HG03354 (cell line): ENCODE measurements at regions not wholly inside any gene's neighbourhood (a gene's known extent, or its start where the extent isn't known, plus 50 kb on each side); places are given as distances from the start of the nearest gene placed in this dataset.

Experiments
- ATAC-seq: cut with Tn5 transposase; IDR thresholded peaks from one replicate; pipeline ENCODE4 v1.9.1; 2021; ENCODE audit warnings: mild to moderate bottlenecking; ENCODE audit not compliant: unreplicated experiment, poor library complexity, severe bottlenecking

- no peak for ATAC-seq
Measured at GRCh38 chr5:8851101-8851500, 694.8 kb downstream of the SEMA5A start.

- no peak for ATAC-seq
Measured at GRCh38 chr5:8857051-8857450, 688.8 kb downstream of the SEMA5A start.

GRCh38 chr5:8861764-8862163 lies 684.1 kb downstream of the SEMA5A start:
- ATAC-seq = no peak

GRCh38 chr5:8864053-8864452 lies 681.8 kb downstream of the SEMA5A start:
- ATAC-seq = peak; percentile 72

GRCh38 chr5:8865266-8865665 lies 680.6 kb downstream of the SEMA5A start:
- ATAC-seq = no peak

- no peak for ATAC-seq
Measured at GRCh38 chr5:8865686-8866374, 680.0 kb downstream of the SEMA5A start.

GRCh38 chr5:8868283-8868682 lies 677.6 kb downstream of the SEMA5A start:
- no peak for ATAC-seq

- ATAC-seq = no peak
Measured at GRCh38 chr5:8869932-8870331, 675.9 kb downstream of the SEMA5A start.

GRCh38 chr5:8870349-8870958 lies 675.4 kb downstream of the SEMA5A start:
- ATAC-seq = no peak

- no peak for ATAC-seq
Measured at GRCh38 chr5:8870959-8871355, 674.9 kb downstream of the SEMA5A start.

- ATAC-seq = no peak
Measured at GRCh38 chr5:8871446-8871845, 674.4 kb downstream of the SEMA5A start.

GRCh38 chr5:8875722-8876121 lies 670.2 kb downstream of the SEMA5A start:
- no peak for ATAC-seq

- ATAC-seq = no peak
Measured at GRCh38 chr5:8879248-8879647, 666.6 kb downstream of the SEMA5A start.

- no peak for ATAC-seq
Measured at GRCh38 chr5:8884029-8884428, 661.8 kb downstream of the SEMA5A start.

GRCh38 chr5:8892926-8893325 lies 652.9 kb downstream of the SEMA5A start:
- ATAC-seq = no peak

- ATAC-seq = no peak
Measured at GRCh38 chr5:8894031-8894430, 651.8 kb downstream of the SEMA5A start.

GRCh38 chr5:8895062-8895461 lies 650.8 kb downstream of the SEMA5A start:
- ATAC-seq = no peak

- ATAC-seq = no peak
Measured at GRCh38 chr5:8895599-8895998, 650.3 kb downstream of the SEMA5A start.

- ATAC-seq = no peak
Measured at GRCh38 chr5:8897316-8897715, 648.6 kb downstream of the SEMA5A start.

GRCh38 chr5:8905021-8905420 lies 640.9 kb downstream of the SEMA5A start:
- no peak for ATAC-seq

- ATAC-seq = no peak
Measured at GRCh38 chr5:8906303-8906967, 639.4 kb downstream of the SEMA5A start.
